CD4-positive, alpha-beta T cell treated with Interferon alpha-2 for 1 hour (primary cell): ENCODE measurements at regions not wholly inside any gene's neighbourhood (a gene's known extent, or its start where the extent isn't known, plus 50 kb on each side); places are given as distances from the start of the nearest gene placed in this dataset.
"Not testable (repeated sequence)": the region's sequence is repeated elsewhere in the genome, so short reads cannot be mapped to it uniquely, and the experiment has no call there.

Experiments used
- DNase-seq, 2 donors: peaks; one replicate each; pipeline ENCODE4 v3.0.0-alpha.2; 2020 to 2022

DNA sequence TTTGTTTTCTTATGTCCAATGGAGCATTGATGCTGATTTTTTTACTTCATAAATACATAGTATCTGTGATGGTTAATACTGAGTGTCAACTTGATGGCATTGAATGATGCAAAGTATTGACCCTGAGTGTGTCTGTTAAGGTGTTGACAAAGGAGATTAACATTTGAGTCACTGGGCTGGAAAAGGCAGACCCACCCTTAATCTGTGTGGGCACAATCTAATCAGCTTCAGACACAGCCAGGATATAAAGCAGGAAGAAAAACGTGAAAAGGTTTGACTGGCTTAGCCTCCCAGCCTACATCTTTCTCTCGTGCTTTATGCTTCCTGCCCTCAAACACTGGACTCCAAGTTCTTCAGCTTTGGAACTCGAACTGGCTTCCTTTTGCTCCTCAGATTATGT lies 230.6 kb upstream of the SPRY1 start:
- no peak for DNase-seq

DNA sequence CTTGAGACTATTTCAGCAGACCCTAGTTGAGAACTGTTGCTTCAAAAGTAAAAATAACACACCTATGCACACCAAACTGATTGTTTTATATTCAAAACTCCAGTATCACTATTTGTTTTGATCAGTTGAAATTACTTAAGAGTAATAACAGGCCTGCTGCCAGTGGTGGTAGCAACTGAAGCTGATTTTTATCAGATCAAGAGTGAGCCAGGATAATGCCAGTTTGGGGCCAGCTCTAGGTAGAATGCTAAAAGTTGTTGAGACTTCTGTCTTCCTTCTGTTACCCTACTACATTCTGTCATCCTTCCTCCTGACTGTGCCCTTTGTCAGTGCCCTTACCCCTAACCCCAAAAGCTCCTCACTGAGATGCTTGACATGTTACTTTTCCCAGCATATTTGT lies 228.7 kb upstream of the SPRY1 start:
- DNase-seq, result no peak

DNA sequence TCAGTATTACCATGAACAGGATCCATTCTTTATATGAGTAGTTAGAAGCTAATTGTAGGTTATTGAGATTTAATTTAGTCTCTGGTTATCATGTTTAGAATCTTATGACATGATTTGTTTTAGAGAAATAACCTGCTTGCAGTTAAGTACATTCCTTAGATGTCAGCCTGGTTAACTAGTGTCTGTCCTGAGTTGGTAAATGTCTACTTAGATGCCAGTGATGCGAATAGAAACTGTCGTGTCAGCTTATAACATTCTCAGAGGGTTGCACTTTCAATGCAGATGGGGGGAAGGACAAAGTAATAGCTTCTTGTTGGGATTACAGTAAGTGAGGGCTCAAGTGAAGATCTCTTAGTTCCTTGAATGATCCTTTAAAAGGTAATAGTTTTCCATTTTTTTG lies 227.8 kb upstream of the SPRY1 start:
- no peak for DNase-seq

DNA sequence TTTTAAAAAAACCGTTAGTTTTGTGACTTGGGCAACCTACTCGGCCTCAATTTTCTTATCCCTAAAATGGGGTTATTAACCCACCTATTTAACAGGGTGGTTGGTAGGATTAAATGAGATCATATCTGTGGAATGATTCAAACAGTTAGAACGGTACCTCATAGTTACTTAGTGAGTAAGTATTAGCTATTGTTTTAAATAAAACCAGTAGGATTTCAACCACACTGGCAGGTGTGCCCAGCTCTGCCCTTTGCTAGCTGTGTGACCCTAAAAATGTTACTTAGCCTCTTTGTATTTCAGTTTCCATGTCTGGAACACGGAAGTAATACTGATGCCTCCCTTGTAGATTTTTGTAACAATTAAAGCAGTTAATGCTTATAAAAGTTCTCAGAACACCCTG lies 225.8 kb upstream of the SPRY1 start:
- no peak for DNase-seq

DNA sequence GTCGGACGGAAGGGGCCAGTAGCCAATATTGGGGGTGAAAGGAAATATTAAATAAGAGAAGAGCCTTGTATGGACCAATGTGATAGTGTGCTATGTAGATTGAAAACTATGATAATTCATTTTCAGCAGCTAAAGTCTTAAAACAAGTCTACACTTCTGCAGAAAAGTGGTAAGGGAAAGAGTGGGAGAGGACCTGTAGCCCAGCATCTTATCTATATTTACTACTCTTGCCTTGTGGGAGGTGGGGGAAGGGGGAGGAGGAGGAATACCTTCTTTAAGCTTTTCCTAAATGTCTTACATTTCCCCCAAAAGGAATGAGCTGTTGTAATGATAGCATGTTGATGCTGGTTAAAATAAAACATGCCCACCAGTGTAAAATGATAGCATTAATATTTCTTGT lies 220.0 kb upstream of the SPRY1 start:
- no peak for DNase-seq

DNA sequence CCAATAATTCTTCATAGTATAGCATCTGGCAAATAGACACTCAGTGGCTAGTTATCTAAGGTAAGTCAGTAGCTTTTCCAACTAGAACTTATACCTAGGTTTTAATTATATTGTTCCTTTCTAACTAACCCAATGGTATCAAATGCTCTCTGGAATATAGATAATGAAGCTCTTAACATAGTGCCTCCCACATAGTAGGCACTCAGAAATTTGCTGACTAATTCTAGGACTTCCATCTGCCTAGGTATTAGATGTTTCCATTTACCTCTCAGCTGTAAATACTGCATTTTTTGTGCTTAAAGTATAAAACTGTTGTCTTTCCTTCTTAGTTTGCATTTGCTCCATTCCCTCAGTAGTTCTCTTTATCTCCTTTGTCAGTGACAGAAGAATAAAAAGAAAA lies 214.3 kb upstream of the SPRY1 start:
- DNase-seq, result no peak

DNA sequence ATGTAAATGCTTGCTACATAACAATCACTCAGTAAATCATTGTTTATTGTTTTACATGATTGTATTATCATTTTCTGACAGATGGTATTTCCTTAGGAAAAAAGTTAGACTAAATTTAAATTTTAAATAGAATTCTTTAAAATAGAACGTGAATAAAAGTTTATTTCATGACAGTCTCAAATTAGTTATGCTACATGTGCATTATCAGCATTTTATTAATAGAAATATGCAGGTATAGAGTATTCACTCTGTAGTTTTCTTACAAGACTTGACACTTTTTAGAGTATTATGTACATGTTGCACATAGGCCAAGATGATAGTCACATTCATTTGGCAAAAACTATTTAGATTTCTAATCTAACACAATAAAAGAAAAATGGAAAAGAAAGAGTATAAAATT lies 213.3 kb upstream of the SPRY1 start:
- no peak for DNase-seq

DNA sequence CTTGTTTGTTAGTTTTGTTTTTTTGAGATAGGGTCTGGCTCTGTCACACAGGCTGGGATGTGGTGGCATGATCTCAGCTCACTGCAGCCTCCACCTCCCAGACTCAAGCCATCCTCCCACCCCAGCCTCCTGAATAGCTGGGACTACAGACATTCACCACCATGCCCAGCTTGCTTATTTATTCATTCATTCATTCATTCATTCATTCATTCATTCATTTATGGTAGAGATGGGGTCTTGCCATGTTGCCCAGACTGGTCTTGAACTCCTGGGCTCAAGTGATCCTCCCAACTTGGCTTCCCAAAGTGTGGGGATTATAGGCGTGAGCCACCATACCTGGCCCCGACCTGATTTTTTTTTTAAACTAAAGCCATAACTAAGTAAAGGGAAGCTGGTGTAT lies 212.8 kb upstream of the SPRY1 start:
- DNase-seq, result not testable (repeated sequence)

DNA sequence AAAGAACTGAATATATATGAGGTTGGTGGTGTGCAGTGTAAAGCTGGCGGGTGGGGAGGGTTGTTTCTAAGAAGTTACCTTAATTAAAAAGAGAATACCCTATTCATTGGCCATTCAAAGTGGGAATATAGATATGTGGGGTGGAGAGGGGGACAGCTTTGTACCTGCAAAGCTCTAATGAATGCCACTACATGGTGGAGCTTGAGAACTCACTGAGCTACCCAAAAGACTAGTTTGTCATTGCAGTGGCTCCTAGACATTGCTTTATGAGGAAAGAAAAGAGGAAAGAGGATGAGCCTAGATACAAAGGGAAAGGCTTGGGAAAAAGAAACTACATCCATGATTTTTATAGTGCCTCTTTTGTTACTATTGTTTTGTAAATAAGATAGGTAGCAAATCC lies 209.9 kb upstream of the SPRY1 start:
- DNase-seq, result no peak

DNA sequence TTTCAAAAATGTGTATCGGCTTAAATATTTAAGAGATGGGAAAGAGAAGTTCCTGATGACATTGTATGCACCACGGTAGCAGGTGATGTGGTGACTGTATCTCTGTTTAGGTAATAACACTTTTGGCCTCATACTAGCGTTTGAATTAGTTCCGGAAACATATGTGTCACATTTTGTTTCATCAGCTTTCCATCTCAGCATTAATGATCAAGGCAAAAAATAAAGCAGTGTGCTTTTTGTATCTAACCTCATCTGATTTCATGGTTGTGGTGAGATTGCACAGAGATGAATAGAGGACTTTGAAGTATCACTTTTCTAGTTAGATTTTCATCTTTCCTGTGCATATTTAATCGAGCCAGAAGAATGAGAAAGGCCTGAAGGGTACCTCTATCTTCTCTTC lies 206.4 kb upstream of the SPRY1 start:
- DNase-seq, result no peak

DNA sequence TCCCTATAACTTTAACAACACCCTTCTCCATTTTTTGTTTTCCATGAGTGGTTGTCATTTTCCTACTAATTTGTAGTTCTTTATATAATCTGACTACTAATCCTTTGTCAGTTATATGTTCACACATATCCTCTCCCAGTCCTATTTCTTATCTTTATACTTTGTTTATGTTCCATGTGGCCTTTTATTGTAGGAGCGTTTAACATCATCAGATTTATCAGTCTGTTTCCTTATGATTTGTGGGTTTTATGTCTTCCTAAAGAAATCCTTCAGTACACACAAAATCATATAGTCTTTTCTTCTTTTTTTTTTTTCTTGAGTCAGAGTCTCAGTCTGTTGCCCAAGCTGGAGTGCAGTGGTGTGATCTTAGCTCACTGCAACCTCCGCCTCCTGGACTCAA lies 204.9 kb upstream of the SPRY1 start:
- no peak for DNase-seq

DNA sequence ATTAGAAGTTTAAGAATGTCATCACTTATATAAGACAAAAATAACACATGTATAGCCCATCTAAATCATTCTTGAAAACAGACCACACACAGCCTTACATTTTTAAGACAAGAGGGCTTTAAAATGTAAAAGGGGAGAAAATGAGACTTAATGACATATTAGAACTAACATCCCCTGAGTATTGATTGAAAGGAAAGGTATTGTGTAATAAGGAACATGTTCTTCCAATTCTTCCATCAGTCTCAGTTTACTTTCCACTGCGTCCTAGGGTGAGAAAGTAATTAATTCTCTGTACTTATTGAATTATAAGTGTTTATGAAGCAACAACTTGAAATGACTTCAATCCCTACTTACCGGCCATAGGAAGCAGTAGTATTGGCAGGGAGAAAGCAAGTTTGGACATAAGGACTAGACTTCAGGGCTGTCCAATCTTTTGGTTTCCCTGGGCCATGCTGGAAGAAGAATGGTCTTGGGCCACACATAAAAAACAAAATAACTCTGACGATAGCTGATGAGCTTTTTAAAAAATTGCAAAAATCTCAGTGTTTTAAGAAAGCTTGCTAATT lies 202.7 kb upstream of the SPRY1 start:
- no peak for DNase-seq

DNA sequence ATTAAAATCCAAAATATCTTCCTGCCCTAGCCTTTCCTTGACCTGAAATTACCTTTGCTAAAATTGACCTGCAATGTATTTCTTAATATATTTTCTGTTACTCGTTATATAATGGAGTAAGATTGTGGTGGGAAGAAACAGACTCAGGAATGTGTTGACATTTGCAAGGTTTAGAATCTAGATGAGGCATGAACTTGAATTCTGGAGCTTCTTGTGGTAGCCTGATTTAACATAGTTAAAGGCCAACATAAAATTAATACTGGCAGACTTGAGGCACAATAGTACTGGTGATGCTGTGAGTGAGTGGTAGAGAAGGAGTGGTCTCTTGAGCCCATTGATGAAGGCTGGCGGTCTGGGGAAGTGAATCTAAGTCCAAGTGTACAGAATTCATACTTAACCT lies 197.9 kb upstream of the SPRY1 start:
- DNase-seq, result no peak

DNA sequence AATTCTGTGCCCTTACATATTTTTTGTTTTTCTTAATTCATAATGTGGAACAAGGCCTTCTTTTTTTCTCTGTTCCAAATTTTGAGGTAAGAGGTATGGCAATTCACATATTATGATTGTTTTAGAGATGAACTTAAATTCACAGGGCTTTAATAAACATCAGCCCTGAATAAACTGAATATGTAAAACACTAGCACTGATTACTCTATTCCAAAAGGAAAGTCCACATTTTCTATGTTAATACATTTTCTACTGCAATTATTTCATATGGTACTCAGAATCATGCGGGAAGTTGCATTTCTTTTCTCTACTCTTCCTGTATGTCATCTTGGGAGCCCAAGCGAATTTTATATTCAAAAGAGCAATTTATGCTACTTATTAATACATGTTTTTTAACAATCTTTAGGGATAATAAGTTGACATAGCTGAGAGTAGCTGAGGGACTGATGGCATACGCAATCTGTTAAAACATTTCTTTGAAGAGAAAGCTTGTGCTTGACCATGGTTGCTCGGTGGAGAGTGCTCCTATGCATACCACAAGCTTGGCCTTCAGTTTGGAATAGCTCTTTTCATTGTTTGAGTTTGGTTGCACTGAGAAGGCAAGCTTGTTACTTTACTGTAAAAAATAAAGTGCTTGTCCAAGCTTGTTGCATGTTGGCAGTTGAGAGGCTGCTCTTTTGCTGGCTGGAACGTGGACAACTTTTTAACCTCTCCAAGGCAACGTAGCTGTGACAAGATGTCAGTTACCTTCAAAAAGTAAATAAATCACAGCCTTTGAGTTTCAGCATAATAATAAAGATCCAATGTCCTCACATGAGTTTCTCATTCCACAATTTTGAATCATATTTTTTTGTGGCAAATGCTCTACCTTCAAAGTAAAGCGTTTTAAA lies 196.3 kb upstream of the SPRY1 start:
- no peak for DNase-seq

DNA sequence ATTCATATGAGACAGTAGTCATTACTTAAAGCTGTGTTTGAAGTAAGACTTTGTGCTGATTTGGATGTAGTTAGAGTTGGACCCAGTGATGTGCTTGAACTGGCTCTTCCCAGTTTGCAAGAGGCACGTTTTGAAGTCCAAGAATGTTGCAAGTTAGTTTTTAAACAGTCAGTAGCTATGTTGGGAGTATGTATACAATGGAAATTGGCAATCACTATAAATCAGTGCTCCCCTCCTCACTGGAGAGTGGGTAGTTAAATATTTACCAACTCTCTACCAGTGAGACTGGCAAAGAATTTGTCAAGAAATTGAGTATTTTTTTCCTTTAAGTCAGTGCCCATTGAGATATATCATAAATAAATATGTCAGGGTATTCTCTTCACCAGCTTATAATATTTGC lies 191.9 kb upstream of the SPRY1 start:
- no peak for DNase-seq

DNA sequence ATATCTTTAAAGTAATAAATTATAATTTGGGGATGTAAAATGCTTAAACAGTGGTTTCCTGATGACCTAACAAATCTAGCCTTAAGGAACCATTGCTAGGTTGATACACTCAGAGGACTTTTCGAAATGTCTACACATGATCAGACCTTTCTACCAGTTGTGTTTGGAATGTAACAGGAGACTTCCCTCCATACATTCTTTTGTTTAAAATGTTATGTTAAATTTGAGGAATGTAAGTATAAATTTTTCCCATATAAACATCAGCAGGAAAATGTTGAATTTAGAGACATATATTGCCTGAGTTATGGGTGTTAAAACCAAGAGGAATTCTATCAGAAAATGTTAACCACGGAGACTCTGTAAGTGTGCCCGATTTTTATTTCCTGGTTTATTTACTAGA lies 190.6 kb upstream of the SPRY1 start:
- DNase-seq, result no peak

DNA sequence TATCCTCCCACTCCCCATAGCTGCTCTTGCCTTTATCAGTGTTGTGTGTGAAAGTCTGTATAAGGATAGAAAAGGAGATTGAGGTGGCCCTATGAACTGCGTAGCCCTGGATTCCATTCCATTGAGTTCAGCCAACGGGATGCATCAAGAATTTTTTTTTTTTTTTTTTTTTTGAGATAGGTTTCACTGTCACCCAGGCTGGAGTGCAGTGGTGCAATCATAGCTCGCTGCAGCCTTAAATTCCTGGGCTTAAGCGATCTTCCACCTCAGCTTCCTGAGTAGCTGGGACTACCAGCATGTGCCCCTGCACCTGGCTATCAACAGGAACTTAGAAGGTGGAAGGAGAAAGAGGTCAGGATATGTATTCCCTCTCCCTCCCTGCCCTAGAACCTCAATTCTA lies 187.2 kb upstream of the SPRY1 start:
- DNase-seq, result no peak

DNA sequence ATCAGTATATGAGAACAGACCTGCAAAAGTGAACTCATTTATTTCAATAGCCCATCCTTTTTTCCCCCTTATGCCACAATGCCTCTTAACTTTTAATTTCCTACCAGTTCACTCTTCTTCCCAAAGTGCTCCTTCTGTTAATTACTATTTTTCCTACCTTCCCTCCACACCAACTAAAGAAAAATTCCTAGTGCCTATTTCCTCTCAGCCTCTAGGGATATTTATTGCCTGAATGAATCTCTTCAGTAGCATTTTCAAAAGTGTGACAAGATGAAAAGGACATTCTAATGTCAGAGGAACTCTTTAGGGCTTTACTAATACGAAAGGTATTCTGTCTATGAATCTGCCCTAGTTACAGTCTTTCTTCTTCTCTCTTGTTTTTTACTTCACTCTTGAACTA lies 181.1 kb upstream of the SPRY1 start:
- no peak for DNase-seq

DNA sequence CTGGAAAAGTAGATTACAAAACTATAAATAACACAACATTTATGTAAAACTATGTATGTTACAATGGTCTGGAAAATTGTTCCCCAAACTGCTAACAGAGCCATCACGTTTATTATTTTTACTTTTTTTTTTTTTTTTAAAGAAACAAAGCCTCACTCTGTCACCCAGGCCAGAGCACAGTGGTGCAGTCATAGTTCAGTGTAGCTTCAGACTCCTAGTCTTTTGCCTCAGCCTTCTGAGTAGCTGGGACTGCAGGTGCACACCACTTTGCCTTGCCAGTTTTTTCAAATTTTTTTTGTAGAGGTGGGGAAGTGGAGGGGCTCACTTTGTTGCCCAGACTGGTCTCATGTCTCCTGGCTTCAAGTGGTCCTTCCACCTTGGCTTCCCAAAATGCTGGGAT lies 180.1 kb upstream of the SPRY1 start:
- DNase-seq, result no peak

DNA sequence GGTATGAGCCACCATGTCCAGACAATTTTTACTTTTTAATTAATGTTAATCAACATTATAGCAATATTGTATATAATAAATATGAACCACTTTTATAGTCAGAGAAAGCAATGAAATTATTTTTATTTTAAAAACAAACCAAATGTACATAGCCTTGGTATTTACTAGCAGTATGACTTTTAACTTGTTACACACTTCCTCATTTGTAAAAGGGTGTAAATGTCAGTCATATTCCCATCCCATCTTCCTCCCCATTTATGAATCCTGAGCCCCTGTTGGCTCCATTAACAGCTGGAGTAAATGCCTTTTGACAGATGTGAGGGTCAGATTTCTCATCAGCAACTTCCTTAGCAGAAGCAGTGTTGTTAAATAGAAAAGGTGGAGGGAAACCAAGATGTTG lies 179.6 kb upstream of the SPRY1 start:
- no peak for DNase-seq

DNA sequence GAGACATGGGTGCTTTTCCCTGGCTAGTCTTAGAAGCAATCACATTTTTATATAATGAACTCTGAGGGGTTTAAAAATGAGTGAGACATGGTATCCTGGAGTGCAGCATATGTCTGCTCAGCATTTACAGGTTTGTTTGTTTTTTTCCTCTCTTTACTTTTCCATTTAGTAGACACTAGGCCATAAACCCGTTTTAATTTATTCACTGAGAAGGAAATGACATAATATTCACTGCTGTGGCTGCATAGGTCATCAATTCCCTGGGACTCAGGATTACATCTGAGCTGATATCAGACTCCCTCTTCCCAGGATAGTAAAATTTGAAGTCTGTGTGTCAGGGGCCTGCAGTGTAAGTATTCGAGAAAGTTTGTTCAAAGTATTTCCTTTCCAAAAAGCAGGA lies 178.9 kb upstream of the SPRY1 start:
- no peak for DNase-seq

DNA sequence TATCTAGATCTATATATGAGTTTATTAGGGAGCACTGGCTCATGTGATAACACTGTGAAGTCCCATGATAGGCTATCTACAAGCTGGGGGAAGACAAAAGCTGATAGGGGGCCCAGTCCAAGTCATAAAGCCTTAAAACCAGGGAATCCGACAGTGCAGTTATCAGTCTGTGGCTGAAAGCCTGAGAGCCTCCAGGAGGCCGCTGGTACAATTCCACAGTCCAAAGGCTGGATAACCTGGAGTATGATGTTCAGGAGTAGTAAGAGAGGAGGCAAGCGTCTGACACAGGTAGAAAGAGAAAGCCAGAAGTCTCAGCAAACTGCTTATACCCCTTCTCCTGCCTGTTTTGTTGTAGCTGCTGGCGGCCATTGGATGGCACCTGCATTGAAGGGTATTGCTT lies 177.6 kb upstream of the SPRY1 start:
- DNase-seq, result no peak

DNA sequence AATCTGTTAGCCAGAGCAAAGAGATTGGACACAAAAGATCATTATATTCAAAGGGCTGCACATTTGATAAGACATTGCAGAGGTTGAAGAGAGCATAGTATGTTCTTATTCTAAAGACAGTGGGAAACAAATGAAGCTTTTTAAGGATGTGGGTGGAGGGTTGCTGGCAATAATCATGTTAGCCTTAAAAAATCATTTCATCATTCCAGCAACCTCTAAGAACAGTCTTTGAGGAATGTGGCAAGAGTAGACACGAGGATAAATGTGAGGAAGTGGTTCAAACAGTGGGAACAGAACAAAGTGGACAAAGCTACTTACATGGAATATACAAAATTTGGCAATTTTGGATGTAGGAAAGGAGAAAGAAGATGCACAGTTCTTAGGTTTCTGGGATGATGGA lies 167.3 kb upstream of the SPRY1 start:
- DNase-seq, result no peak

DNA sequence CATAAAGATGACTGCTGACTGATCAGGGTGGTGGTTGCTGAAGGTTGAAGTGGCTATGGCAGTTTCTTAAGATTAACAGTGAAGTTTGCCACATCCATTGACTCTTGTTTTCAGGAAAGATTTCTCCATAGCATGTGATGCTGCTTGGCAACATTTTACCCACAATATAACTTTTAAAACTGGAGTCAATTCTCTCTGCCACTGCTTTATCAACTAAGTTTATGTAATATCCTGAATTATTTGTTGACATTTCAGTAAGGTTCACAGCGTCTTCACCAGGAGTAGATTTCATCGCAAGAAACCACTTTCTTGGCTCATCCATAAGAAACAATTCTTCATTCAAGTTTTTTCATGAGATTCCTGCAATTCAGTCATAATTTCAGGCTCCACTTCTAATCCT lies 166.5 kb upstream of the SPRY1 start:
- no peak for DNase-seq

DNA sequence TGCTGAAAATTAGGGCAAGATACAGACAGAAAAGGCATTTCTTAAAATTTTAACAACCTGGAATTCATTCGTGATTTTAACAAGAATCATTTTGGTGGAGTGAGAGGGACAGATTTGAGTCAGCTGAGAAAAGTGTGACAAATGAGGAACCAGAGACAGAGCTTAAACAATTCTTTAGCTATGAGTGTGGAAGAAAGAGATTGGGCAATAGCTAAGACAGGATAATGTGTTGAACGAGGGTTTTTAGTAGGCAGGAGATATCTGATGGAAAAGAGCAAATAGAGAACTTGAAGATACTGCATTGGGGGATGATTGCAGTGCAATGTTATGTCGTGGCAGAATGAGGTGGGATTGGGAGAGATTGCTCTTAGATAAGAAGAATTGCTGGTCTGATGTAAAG lies 164.2 kb upstream of the SPRY1 start:
- no peak for DNase-seq
